Stomach (tissue), 8 donors: ENCODE measurements at regions not wholly inside any gene's neighbourhood (a gene's known extent, or its start where the extent isn't known, plus 50 kb on each side); places are given as distances from the start of the nearest gene placed in this dataset.

Source experiments
- DNase-seq, 2 donors: peaks; one replicate each; pipeline versions ENCODE4 v3.0.0 to v3.0.0-alpha.2; 2013 to 2019
- H3K27ac ChIP-seq, 5 donors: fragments of 200-600 bp in 4 of 5; sonication (generic) in 4 of 5; one replicate each; pipeline ENCODE4 v1.5.1; 2013 to 2019; ENCODE audit warnings: mild to moderate bottlenecking in 1 of 5, moderate library complexity in 1 of 5
- H3K27me3 ChIP-seq, 3 donors: fragments of 200-600 bp; sonication (generic); one replicate each; pipeline ENCODE4 v1.5.1; 2017 to 2019; ENCODE audit warnings: mixed run types in 1 of 3
- H3K36me3 ChIP-seq, 4 donors: fragments of 200-600 bp; sonication (generic); 1 replicate in 3 of 4; 2 replicates in 1 of 4; pipeline ENCODE4 v1.5.1; 2016 to 2019
- H3K4me1 ChIP-seq, 4 donors: fragments of 200-600 bp; sonication (generic); one replicate each; pipeline ENCODE4 v1.5.1; 2016 to 2019
- H3K4me3 ChIP-seq, 4 donors: fragments of 200-600 bp; sonication (generic) in 3 of 4; one replicate each; pipeline ENCODE4 v1.5.1; 2016 to 2019; ENCODE audit warnings: mild to moderate bottlenecking in 1 of 4
- H3K9me3 ChIP-seq, 4 donors: fragments of 200-600 bp; sonication (generic); one replicate each; pipeline ENCODE4 v1.5.1; 2016 to 2019
- EP300 ChIP-seq: sonication (generic); formaldehyde crosslinking; IDR thresholded peaks from one replicate; pipeline ENCODE4 v1.6.1; 2017; ENCODE audit warnings: antibody characterized with exemption
- POLR2A ChIP-seq, 4 donors: fragments of 450-650 bp; IDR thresholded peaks; one replicate each; pipeline ENCODE4 v1.6.1; 2016; ENCODE audit warnings: antibody characterized with exemption in 4 of 4, control low read depth in 2 of 4, mild to moderate bottlenecking in 1 of 4, moderate library complexity in 1 of 4
- POLR2AphosphoS5 ChIP-seq, 3 donors: sonication (generic); formaldehyde crosslinking; IDR thresholded peaks; one replicate each; pipeline ENCODE4 v1.6.1; 2016; ENCODE audit warnings: antibody characterized with exemption in 3 of 3
- WGBS, 5 donors: extraction: QIAGEN DNeasy Blood & Tissue Kit in 3 of 5; methylation state at CpG; one replicate each; pipeline versions ENCODE4 v1.1.5 to v1.1.7; 2013 to 2018; 5-methylcytosine and 5-hydroxymethylcytosine counted together
- intact Hi-C: fragments of 100-400 bp; cut with DNase I; formaldehyde crosslinking; loops from one replicate; pipeline ENCODE4 v1.15.1; 2023; ENCODE audit warnings: low total_unique reads
- TF ChIP-seq, protein P1 (sequence below), 7 experiments: fragments of 450-650 bp in 4 of 7; fragments of 200-600 bp in 3 of 7; sonication (generic) in 3 of 7; IDR thresholded peaks; one replicate each; pipeline ENCODE4 v1.5.1; 2016 to 2019; ENCODE audit warnings: antibody characterized with exemption in 7 of 7, control low read depth in 2 of 7, mild to moderate bottlenecking in 1 of 7
- donor health status: healthy with polysubstance abuse.
- donor health status: Bipolar disorder and iron deficiency.
- donor health status: healthy.

DNA sequence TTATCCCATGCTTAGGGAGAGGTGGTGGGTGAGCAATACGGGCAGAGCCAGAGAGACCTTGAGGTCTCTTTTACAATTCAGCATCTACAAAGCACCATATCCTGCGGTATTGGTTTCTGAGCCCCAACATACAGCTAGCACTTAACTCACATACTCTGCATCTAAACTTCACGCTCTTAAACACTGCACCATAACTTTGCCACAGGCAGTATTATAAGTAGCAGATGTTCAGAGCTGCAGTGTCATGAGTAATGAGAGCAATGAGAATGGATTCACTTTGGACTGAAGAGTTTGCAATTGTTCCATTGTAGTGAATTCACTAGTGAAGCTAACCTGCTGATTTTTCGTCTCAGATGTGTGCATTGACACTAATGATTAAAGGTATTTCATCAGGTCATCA lies 93.8 kb downstream of the HS3ST1 start:
- DNase-seq, result no peak
- Histone ChIP-seq H3K27me3 (no peaks in the 10 kb centered on the region), H3K9me3 (no peaks in the 10 kb centered on the region), H3K4me3 (no peak overlapping the region), H3K4me1 (no peaks in the 10 kb centered on the region), H3K36me3 (no peaks in the 10 kb centered on the region), H3K27ac (no peak overlapping the region)
- WGBS, 5 donors, result 59 to 69% (median 67%) methylated on average over 4 of the region's 4 CpGs
- TF ChIP-seq EP300 (no peak), POLR2A (IDR thresholded peaks at IDR 0.05) (no peak), POLR2AphosphoS5 (IDR thresholded peaks at IDR 0.05) (no peak)
- TF ChIP-seq, protein P1, sequence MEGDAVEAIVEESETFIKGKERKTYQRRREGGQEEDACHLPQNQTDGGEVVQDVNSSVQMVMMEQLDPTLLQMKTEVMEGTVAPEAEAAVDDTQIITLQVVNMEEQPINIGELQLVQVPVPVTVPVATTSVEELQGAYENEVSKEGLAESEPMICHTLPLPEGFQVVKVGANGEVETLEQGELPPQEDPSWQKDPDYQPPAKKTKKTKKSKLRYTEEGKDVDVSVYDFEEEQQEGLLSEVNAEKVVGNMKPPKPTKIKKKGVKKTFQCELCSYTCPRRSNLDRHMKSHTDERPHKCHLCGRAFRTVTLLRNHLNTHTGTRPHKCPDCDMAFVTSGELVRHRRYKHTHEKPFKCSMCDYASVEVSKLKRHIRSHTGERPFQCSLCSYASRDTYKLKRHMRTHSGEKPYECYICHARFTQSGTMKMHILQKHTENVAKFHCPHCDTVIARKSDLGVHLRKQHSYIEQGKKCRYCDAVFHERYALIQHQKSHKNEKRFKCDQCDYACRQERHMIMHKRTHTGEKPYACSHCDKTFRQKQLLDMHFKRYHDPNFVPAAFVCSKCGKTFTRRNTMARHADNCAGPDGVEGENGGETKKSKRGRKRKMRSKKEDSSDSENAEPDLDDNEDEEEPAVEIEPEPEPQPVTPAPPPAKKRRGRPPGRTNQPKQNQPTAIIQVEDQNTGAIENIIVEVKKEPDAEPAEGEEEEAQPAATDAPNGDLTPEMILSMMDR (IDR thresholded peaks at IDR 0.05), result no peak
- intact Hi-C loops, result no loop called here

DNA sequence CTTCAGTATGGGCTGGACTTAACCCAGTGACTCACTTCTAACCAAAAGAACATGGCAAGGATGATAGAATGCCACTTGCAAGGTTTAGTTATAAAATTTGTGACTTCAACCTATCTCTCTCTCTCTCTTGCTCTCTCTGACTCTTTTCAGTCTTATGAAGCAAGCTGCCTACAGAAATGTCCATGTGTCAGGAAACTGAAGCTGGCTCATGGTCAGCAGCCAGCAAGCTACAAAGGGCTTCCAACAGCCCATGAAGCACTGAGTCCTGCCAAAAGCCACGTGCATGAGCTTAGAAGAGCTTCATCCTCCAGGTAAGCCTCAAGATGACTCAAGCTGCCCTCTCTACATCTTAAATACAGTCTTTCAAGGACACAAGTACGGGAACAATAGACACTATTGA lies 100.3 kb downstream of the HS3ST1 start:
- Histone ChIP-seq H3K27ac (no peak overlapping the region), H3K9me3 (peaks cover 0 to 11% (median 9%) of the 10 kb centered on the region in 4 donors), H3K36me3 (no peaks in the 10 kb centered on the region), H3K4me3 (no peak overlapping the region), H3K27me3 (no peaks in the 10 kb centered on the region), H3K4me1 (no peaks in the 10 kb centered on the region)
- intact Hi-C loops, result no loop called here
- TF ChIP-seq POLR2AphosphoS5 (IDR thresholded peaks at IDR 0.05), result no peak
- TF ChIP-seq, protein P1 (IDR thresholded peaks at IDR 0.05), result no peak
- no peak for TF ChIP-seq POLR2A (IDR thresholded peaks at IDR 0.05)
- TF ChIP-seq EP300, result no peak
- 44 to 67% (median 57%) methylated on average over 2 of the region's 2 CpGs for WGBS, 5 donors
- no peak for DNase-seq

DNA sequence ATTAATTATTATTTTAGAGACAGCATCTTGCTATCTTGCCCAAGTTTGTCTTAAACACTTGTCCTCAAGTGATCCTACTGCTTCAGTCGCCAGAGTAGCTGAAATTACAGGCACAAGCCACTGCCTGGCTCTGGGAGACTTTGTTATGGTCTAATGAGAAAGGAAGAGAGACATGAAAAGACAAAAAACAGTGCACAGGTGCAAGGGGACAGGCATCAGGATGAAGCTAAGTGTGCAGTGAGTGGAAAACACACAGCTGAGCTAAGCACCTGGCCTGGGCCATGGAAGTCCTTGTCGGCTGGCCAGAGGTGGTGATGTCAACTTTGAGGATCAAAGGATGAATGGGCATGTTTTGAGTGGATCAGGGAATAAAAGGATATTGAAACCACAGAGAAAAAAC lies 102.7 kb downstream of the HS3ST1 start:
- Histone ChIP-seq H3K27me3 (no peaks in the 10 kb centered on the region), H3K9me3 (peaks cover 0 to 20% (median 15%) of the 10 kb centered on the region in 4 donors), H3K36me3 (no peaks in the 10 kb centered on the region), H3K4me1 (no peaks in the 10 kb centered on the region), H3K4me3 (no peak overlapping the region), H3K27ac (no peak overlapping the region)
- 45 to 74% (median 70%) methylated on average over 2 of the region's 2 CpGs for WGBS, 5 donors
- intact Hi-C loops, result no loop called here
- TF ChIP-seq, protein P1 (IDR thresholded peaks at IDR 0.05), result no peak
- TF ChIP-seq POLR2AphosphoS5 (IDR thresholded peaks at IDR 0.05) (no peak), EP300 (no peak), POLR2A (IDR thresholded peaks at IDR 0.05) (no peak)
- no peak for DNase-seq

DNA sequence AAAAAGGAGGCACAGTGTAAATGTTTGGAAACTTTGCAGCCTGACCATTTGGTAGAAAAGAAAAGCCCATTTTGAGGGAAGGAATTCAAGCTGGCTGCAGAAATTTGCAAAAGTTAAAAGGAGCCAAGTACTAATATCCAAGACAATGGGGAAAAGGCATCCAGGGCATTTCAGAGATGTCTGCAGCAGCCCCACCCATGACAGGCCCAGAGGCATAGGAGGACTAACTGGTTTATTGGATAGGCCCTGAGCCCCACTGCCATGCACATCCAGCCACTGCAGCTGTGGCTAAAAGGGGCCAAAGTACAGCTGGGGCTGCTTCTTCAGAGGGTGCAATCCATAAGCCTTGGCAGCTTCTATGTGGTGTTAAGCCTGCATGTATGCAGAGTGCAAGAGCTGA lies 104.9 kb downstream of the HS3ST1 start:
- intact Hi-C loops, result no loop called here
- no peak overlapping the region for H3K27ac ChIP-seq
- H3K4me3 ChIP-seq, result no peak overlapping the region
- TF ChIP-seq POLR2A (IDR thresholded peaks at IDR 0.05) (no peak), POLR2AphosphoS5 (IDR thresholded peaks at IDR 0.05) (no peak), EP300 (no peak)
- TF ChIP-seq, protein P1 (IDR thresholded peaks at IDR 0.05), result no peak
- no peaks in the 10 kb centered on the region for H3K36me3 ChIP-seq
- no peaks in the 10 kb centered on the region for H3K27me3 ChIP-seq
- peaks cover 0 to 20% (median 15%) of the 10 kb centered on the region in 4 donors for H3K9me3 ChIP-seq
- no peak for DNase-seq
- H3K4me1 ChIP-seq, result no peaks in the 10 kb centered on the region
